Keratinocyte (primary cell): ENCODE measurements at regions not wholly inside any gene's neighbourhood (a gene's known extent, or its start where the extent isn't known, plus 50 kb on each side); places are given as distances from the start of the nearest gene placed in this dataset.

Experiments used
- DNase-seq: peaks from one replicate; pipeline ENCODE4 v3.0.0-alpha.2; 2011; ENCODE audit warnings: low read depth, missing footprints, low spot score
- FAIRE-seq: peaks from 2 replicates; lab custom pipeline; 2011; peaks lifted over from hg19 to GRCh38; lab: Jason Lieb, UNC
- H2AFZ ChIP-seq: 2 replicates; pipeline ENCODE4 v1.6.0; 2012; ENCODE audit warnings: low read length, control low read depth, inconsistent platforms; ENCODE audit not compliant: control insufficient read depth
- H3K27ac ChIP-seq: 2 replicates; pipeline ENCODE4 v1.5.1; 2011; ENCODE audit warnings: low read length; ENCODE audit not compliant: control insufficient read depth, insufficient read depth
- H3K27me3 ChIP-seq: 3 replicates; pipeline ENCODE4 v1.6.0; 2011; ENCODE audit warnings: low read length; ENCODE audit not compliant: control insufficient read depth, insufficient read depth; ENCODE audit errors: extremely low read depth
- H3K36me3 ChIP-seq, 2 experiments: 2 replicates in 1 of 2; 3 replicates in 1 of 2; pipeline ENCODE4 v1.5.1; 2011; ENCODE audit warnings: low read length in 2 of 2, mild to moderate bottlenecking in 1 of 2; ENCODE audit not compliant: control insufficient read depth in 2 of 2, insufficient read depth in 2 of 2; ENCODE audit errors: extremely low read depth in 1 of 2
- H3K4me1 ChIP-seq: 3 replicates; pipeline ENCODE4 v1.5.1; 2011; ENCODE audit warnings: low read length; ENCODE audit not compliant: control insufficient read depth, insufficient read depth; ENCODE audit errors: extremely low read depth
- H3K4me2 ChIP-seq: 3 replicates; pipeline ENCODE4 v1.6.0; 2011; ENCODE audit warnings: low read depth, low read length; ENCODE audit not compliant: control insufficient read depth, insufficient read depth; ENCODE audit errors: extremely low read depth
- H3K4me3 ChIP-seq, 3 experiments: fragments of 200-600 bp in 1 of 3; sonication (generic) in 1 of 3; 2 replicates in 2 of 3; 3 replicates in 1 of 3; pipeline ENCODE4 v1.5.1; 2011 to 2016; ENCODE audit warnings: low read length in 3 of 3, mild to moderate bottlenecking in 3 of 3, control low read depth in 2 of 3, inconsistent platforms in 1 of 3, low read depth in 1 of 3, mixed read lengths in 1 of 3, mixed run types in 1 of 3, moderate library complexity in 1 of 3; ENCODE audit not compliant: control insufficient read depth in 2 of 3, insufficient read depth in 2 of 3; ENCODE audit errors: extremely low read depth in 1 of 3
- H3K79me2 ChIP-seq: 2 replicates; pipeline ENCODE4 v1.6.0; 2012; ENCODE audit warnings: low read length; ENCODE audit not compliant: control insufficient read depth, insufficient read depth
- H3K9ac ChIP-seq: 3 replicates; pipeline ENCODE4 v1.6.0; 2011; ENCODE audit warnings: low read length; ENCODE audit not compliant: control insufficient read depth, insufficient read depth; ENCODE audit errors: extremely low read depth
- H3K9me1 ChIP-seq: 3 replicates; pipeline ENCODE4 v1.6.0; 2011; ENCODE audit warnings: low read length; ENCODE audit not compliant: control insufficient read depth, insufficient read depth; ENCODE audit errors: extremely low read depth
- H3K9me3 ChIP-seq: 2 replicates; pipeline ENCODE4 v1.5.1; 2012; ENCODE audit warnings: low read depth, low read length; ENCODE audit not compliant: control insufficient read depth
- H4K20me1 ChIP-seq: 3 replicates; pipeline ENCODE4 v1.6.0; 2011; ENCODE audit warnings: low read length; ENCODE audit not compliant: control insufficient read depth, insufficient read depth; ENCODE audit errors: extremely low read depth
- EZH2 ChIP-seq: IDR thresholded peaks from one replicate; pipeline ENCODE4 v1.6.1; 2012; ENCODE audit warnings: inconsistent platforms, mild to moderate bottlenecking, low read length, moderate library complexity
- dilution Hi-C: fragments of 300-500 bp; cut with MboI; formaldehyde crosslinking; loops from one replicate; pipeline ENCODE4 v1.7.0; 2020; ENCODE audit warnings: low sequenced_read_pairs; ENCODE audit not compliant: extremely low pct_ligation_motif_present
- TF ChIP-seq, protein P1 (sequence below), 3 experiments: IDR thresholded peaks in 1 of 3; conservative IDR thresholded peaks in 1 of 3; optimal IDR thresholded peaks in 1 of 3; 2 replicates in 2 of 3; 3 replicates in 1 of 3; pipeline versions ENCODE3 to v1.5.1; 2011; ENCODE audit warnings: low read length in 3 of 3, mild to moderate bottlenecking in 3 of 3, moderate library complexity in 2 of 3, control low read depth in 1 of 3, inconsistent platforms in 1 of 3; ENCODE audit not compliant: insufficient read depth in 2 of 3; ENCODE audit errors: extremely low read depth in 1 of 3

DNA sequence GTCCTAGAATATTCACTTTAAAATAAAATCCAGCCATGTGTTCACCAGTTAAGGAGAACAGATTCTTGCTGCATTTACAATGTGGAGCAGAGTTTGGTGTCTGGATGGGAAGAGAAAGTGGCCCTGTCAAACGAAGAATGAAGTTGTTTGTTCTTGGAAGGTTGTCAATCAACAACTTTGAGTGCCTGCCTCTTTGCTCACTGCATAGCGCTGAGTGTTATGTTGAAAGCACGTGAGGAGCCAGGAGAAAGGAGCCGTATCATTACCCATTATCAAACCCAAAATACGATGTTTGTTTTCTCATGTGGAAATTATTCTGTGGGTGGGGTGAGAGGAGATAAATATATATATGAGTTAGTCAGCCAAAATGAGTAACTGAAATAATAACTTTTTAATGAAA lies 492.5 kb upstream of the POU3F3 start:
- dilution Hi-C loops: no loop called here
- no peak for TF ChIP-seq EZH2
- TF ChIP-seq, protein P1, sequence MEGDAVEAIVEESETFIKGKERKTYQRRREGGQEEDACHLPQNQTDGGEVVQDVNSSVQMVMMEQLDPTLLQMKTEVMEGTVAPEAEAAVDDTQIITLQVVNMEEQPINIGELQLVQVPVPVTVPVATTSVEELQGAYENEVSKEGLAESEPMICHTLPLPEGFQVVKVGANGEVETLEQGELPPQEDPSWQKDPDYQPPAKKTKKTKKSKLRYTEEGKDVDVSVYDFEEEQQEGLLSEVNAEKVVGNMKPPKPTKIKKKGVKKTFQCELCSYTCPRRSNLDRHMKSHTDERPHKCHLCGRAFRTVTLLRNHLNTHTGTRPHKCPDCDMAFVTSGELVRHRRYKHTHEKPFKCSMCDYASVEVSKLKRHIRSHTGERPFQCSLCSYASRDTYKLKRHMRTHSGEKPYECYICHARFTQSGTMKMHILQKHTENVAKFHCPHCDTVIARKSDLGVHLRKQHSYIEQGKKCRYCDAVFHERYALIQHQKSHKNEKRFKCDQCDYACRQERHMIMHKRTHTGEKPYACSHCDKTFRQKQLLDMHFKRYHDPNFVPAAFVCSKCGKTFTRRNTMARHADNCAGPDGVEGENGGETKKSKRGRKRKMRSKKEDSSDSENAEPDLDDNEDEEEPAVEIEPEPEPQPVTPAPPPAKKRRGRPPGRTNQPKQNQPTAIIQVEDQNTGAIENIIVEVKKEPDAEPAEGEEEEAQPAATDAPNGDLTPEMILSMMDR (optimal IDR thresholded peaks at IDR 0.05 in 1 of 3, IDR thresholded peaks at IDR 0.05 in 1 of 3, conservative IDR thresholded peaks at IDR 0.05 in 1 of 3; ENCODE audit: extremely low read depth in 1 of 3, insufficient read depth in 2 of 3, low read length in 3 of 3): no peak
- H3K4me3 ChIP-seq: no peak overlapping the region
- no peaks in the 10 kb centered on the region for H3K4me1 ChIP-seq
- H3K27me3 ChIP-seq: no peaks in the 10 kb centered on the region
- H3K36me3 ChIP-seq: no peaks in the 10 kb centered on the region
- H4K20me1 ChIP-seq: no peaks in the 10 kb centered on the region
- DNase-seq (no peak), FAIRE-seq (no peak)
- no peaks in the 10 kb centered on the region for H3K79me2 ChIP-seq
- H3K9ac ChIP-seq: no peak overlapping the region
- H3K27ac ChIP-seq: no peak overlapping the region
- no peaks in the 10 kb centered on the region for H3K9me1 ChIP-seq
- no peak overlapping the region for H3K4me2 ChIP-seq
- H2AFZ ChIP-seq: no peak overlapping the region
- no peaks in the 10 kb centered on the region for H3K9me3 ChIP-seq

GRCh38 chr2:104368089-104368488 lies 485.8 kb upstream of the POU3F3 start:
- Histone ChIP-seq H3K9ac (no peak overlapping the region), H2AFZ (no peak overlapping the region), H3K27me3 (no peaks in the 10 kb centered on the region), H3K4me2 (no peak overlapping the region), H3K79me2 (no peaks in the 10 kb centered on the region), H3K4me1 (no peaks in the 10 kb centered on the region), H3K9me1 (no peaks in the 10 kb centered on the region), H4K20me1 (no peaks in the 10 kb centered on the region), H3K36me3 (no peaks in the 10 kb centered on the region), H3K4me3 (no peak overlapping the region), H3K9me3 (no peaks in the 10 kb centered on the region), H3K27ac (no peak overlapping the region)
- FAIRE-seq (no peak), DNase-seq (no peak)
- TF ChIP-seq, protein P1 (optimal IDR thresholded peaks at IDR 0.05 in 1 of 3, IDR thresholded peaks at IDR 0.05 in 1 of 3, conservative IDR thresholded peaks at IDR 0.05 in 1 of 3; ENCODE audit: extremely low read depth in 1 of 3, insufficient read depth in 2 of 3, low read length in 3 of 3): no peak
- no peak for TF ChIP-seq EZH2
- dilution Hi-C loops: no loop called here
